Brain microvascular endothelial cell (primary cell): ENCODE measurements at regions not wholly inside any gene's neighbourhood (a gene's known extent, or its start where the extent isn't known, plus 50 kb on each side); places are given as distances from the start of the nearest gene placed in this dataset.

Experiments
- DNase-seq: peaks from one replicate; pipeline ENCODE4 v3.0.0-alpha.2; 2020
- H3K27ac ChIP-seq: fragments of 250-450 bp; sonication (Bioruptor Pico); 2 replicates; pipeline ENCODE4 v1.5.1; 2020; ENCODE audit warnings: mild to moderate bottlenecking, moderate library complexity
- H3K27me3 ChIP-seq: fragments of 250-450 bp; sonication (Bioruptor Pico); replicated peaks from 2 replicates; pipeline ENCODE4 v1.5.1; 2020; ENCODE audit warnings: mild to moderate bottlenecking
- H3K36me3 ChIP-seq: fragments of 250-450 bp; sonication (Bioruptor Pico); replicated peaks from 2 replicates; pipeline ENCODE4 v1.5.1; 2020; ENCODE audit warnings: mild to moderate bottlenecking
- H3K4me3 ChIP-seq: 2 replicates; pipeline ENCODE4 v1.5.1; 2011; ENCODE audit warnings: low read depth, mild to moderate bottlenecking, control low read depth, low read length, moderate library complexity
- CTCF ChIP-seq: IDR thresholded peaks from 2 replicates; pipeline ENCODE4 v1.5.1; 2011; ENCODE audit warnings: low read depth, mild to moderate bottlenecking, moderate library complexity, low read length, control low read depth, inconsistent platforms; ENCODE audit errors: missing control alignments
- in situ Hi-C: cut with HindIII; loops from 2 replicates; pipeline ENCODE4 v1.10.0; 2017; ENCODE audit warnings: low sequenced_read_pairs, low pct_ligation_motif_present

GRCh38 chr1:215393476-215393875 lies 173.6 kb upstream of the KCTD3 start:
- H3K4me3 ChIP-seq: no peak overlapping the region
- no peak overlapping the region for H3K27ac ChIP-seq
- no peak for DNase-seq
- H3K27me3 ChIP-seq: no peaks in the 10 kb centered on the region
- in situ Hi-C loops: no loop called here
- no peaks in the 10 kb centered on the region for H3K36me3 ChIP-seq
- TF ChIP-seq CTCF: no peak

GRCh38 chr1:215394084-215394991 lies 172.8 kb upstream of the KCTD3 start:
- H3K4me3 ChIP-seq: no peak overlapping the region
- no peaks in the 10 kb centered on the region for H3K36me3 ChIP-seq
- H3K27me3 ChIP-seq: no peaks in the 10 kb centered on the region
- H3K27ac ChIP-seq: no peak overlapping the region
- no peak for DNase-seq
- TF ChIP-seq CTCF: no peak
- in situ Hi-C loops: no loop called here

- in situ Hi-C loops: no loop called here
- H3K36me3 ChIP-seq: no peaks in the 10 kb centered on the region
- no peak for TF ChIP-seq CTCF
- H3K4me3 ChIP-seq: no peak overlapping the region
- H3K27ac ChIP-seq: no peak overlapping the region
- no peak for DNase-seq
- no peaks in the 10 kb centered on the region for H3K27me3 ChIP-seq
Measured at GRCh38 chr1:215397106-215397505, 170.0 kb upstream of the KCTD3 start.

- H3K4me3 ChIP-seq: no peak overlapping the region
- in situ Hi-C loops: no loop called here
- no peaks in the 10 kb centered on the region for H3K27me3 ChIP-seq
- DNase-seq: no peak
- no peaks in the 10 kb centered on the region for H3K36me3 ChIP-seq
- no peak overlapping the region for H3K27ac ChIP-seq
- TF ChIP-seq CTCF: no peak
Measured at GRCh38 chr1:215397843-215398242, 169.3 kb upstream of the KCTD3 start.

- Histone ChIP-seq H3K4me3 (no peak overlapping the region), H3K27me3 (no peaks in the 10 kb centered on the region), H3K27ac (no peak overlapping the region), H3K36me3 (no peaks in the 10 kb centered on the region)
- TF ChIP-seq CTCF: no peak
- in situ Hi-C loops: no loop called here
- no peak for DNase-seq
Measured at GRCh38 chr1:215399787-215400186, 167.3 kb upstream of the KCTD3 start.
